RWPE2 (cell line): ENCODE measurements at regions not wholly inside any gene's neighbourhood (a gene's known extent, or its start where the extent isn't known, plus 50 kb on each side); places are given as distances from the start of the nearest gene placed in this dataset.

Experiments used
- ATAC-seq: fragments of 200-7000 bp; cut with Tn5 transposase; 3 replicates; pipeline ENCODE4 v1.9.1; 2021; ENCODE audit warnings: low read depth
- DNase-seq: peaks from one replicate; pipeline ENCODE4 v3.0.0-alpha.2; 2020; ENCODE audit warnings: low spot score
- H3K27ac ChIP-seq: fragments of 450-650 bp; 2 replicates; pipeline ENCODE4 v1.5.1; 2017; ENCODE audit warnings: mild to moderate bottlenecking; ENCODE audit not compliant: poor library complexity, severe bottlenecking
- H3K27me3 ChIP-seq: fragments of 250-450 bp; sonication (Bioruptor Pico); 2 replicates; pipeline ENCODE4 v1.5.1; 2021; ENCODE audit warnings: mild to moderate bottlenecking, moderate library complexity; ENCODE audit not compliant: insufficient read depth, poor library complexity, severe bottlenecking
- H3K36me3 ChIP-seq: fragments of 250-450 bp; sonication (Bioruptor Pico); 2 replicates; pipeline ENCODE4 v1.5.1; 2020; ENCODE audit warnings: low read depth, mild to moderate bottlenecking, moderate library complexity
- H3K4me1 ChIP-seq: fragments of 250-450 bp; sonication (Bioruptor Pico); 2 replicates; pipeline ENCODE4 v1.5.1; 2021; ENCODE audit warnings: mild to moderate bottlenecking, moderate library complexity; ENCODE audit not compliant: insufficient read depth, poor library complexity, severe bottlenecking
- H3K4me3 ChIP-seq: fragments of 250-450 bp; sonication (Bioruptor Pico); 2 replicates; pipeline ENCODE4 v1.5.1; 2021; ENCODE audit warnings: mild to moderate bottlenecking, moderate library complexity; ENCODE audit not compliant: severe bottlenecking
- H3K9me3 ChIP-seq: fragments of 250-450 bp; sonication (Bioruptor Pico); 2 replicates; pipeline ENCODE4 v1.5.1; 2021; ENCODE audit warnings: mild to moderate bottlenecking, moderate library complexity; ENCODE audit not compliant: severe bottlenecking
- TF ChIP-seq, protein P1 (sequence below): fragments of 450-650 bp; IDR thresholded peaks from one replicate; pipeline ENCODE4 v1.5.1; 2017; ENCODE audit warnings: mild to moderate bottlenecking, moderate library complexity; ENCODE audit not compliant: poor library complexity, severe bottlenecking

DNA sequence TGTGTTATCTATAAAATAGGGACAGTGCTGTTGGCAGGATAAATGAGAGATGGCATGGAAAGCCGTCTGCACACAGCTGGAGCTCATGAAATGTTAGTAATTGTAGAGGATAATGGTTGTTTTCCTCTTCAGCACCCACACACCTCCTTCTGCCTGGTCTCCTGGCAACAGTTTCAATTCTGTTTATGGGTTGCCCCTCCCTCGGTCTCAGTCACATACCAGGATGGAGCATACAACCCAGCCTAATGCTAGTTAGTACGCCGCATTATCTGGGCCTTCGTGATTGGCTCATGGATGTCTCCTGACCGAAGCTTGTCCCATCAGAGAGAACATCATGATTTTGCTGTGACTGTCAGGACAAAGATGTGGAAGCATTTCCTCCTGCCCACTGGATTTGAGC is 126.2 kb upstream of the WSCD1 start:
- no peaks in the 10 kb centered on the region for H3K36me3 ChIP-seq
- H3K9me3 ChIP-seq = no peaks in the 10 kb centered on the region
- no peak for DNase-seq
- no peak overlapping the region for H3K4me3 ChIP-seq
- TF ChIP-seq, protein P1, sequence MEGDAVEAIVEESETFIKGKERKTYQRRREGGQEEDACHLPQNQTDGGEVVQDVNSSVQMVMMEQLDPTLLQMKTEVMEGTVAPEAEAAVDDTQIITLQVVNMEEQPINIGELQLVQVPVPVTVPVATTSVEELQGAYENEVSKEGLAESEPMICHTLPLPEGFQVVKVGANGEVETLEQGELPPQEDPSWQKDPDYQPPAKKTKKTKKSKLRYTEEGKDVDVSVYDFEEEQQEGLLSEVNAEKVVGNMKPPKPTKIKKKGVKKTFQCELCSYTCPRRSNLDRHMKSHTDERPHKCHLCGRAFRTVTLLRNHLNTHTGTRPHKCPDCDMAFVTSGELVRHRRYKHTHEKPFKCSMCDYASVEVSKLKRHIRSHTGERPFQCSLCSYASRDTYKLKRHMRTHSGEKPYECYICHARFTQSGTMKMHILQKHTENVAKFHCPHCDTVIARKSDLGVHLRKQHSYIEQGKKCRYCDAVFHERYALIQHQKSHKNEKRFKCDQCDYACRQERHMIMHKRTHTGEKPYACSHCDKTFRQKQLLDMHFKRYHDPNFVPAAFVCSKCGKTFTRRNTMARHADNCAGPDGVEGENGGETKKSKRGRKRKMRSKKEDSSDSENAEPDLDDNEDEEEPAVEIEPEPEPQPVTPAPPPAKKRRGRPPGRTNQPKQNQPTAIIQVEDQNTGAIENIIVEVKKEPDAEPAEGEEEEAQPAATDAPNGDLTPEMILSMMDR = no peak
- peaks cover 9% of the 10 kb centered on the region for H3K27me3 ChIP-seq
- no peak for ATAC-seq
- no peaks in the 10 kb centered on the region for H3K4me1 ChIP-seq
- H3K27ac ChIP-seq = no peak overlapping the region

DNA sequence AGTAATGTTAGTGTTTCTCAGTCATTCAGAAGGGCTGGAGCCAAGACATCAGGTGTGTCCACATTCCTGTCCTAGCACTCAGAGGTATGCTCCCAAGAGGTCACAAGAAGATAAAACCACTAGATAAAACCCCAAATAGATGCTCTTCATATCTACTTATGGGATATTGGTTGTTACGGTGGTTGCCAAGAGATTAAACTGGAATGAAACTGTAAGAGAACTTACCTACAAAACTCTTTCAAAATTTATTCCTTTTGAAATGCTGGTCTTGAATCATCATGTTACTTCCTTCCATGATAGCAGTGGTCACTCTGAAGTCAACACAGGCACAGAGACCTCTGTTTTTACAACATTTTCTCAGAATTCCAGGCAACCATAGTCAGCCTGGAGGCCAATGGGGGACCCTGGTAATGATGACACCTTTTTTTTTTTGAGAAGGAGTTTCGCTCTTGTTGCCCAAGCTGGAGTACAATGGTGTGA is 122.4 kb upstream of the WSCD1 start:
- DNase-seq = no peak
- TF ChIP-seq, protein P1 = no peak
- no peak for ATAC-seq

DNA sequence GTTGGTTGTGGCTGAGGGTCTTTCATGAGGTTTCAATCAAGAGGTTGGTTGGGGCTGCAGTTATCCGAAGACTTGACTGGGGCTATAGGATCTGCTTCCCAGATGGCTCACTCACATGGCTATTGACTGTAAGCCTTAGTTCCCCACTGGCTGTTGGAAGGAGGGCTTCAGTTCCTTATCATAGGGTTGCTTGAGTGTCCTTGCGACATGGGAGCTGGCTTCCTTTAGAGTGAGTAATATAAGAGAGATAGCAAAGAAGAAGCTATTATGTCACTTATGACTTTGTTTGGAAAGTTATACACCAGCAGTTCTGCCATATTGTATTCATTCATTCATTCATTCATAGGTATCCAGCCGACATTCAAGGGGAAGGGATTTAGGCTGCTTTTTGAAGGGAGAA is 121.4 kb upstream of the WSCD1 start:
- TF ChIP-seq, protein P1 = no peak
- Histone ChIP-seq H3K27me3 (peaks cover 33% of the 10 kb centered on the region), H3K4me1 (no peaks in the 10 kb centered on the region), H3K36me3 (no peaks in the 10 kb centered on the region), H3K9me3 (no peaks in the 10 kb centered on the region), H3K27ac (no peak overlapping the region), H3K4me3 (no peak overlapping the region)
- no peak for DNase-seq
- ATAC-seq = no peak

More for the DNA sequence above, 122.4 kb upstream of the WSCD1 start:
- Histone ChIP-seq H3K27me3 (peaks cover 36% of the 10 kb centered on the region), H3K4me1 (no peaks in the 10 kb centered on the region), H3K9me3 (no peaks in the 10 kb centered on the region), H3K4me3 (no peak overlapping the region), H3K27ac (no peak overlapping the region), H3K36me3 (no peaks in the 10 kb centered on the region)

DNA sequence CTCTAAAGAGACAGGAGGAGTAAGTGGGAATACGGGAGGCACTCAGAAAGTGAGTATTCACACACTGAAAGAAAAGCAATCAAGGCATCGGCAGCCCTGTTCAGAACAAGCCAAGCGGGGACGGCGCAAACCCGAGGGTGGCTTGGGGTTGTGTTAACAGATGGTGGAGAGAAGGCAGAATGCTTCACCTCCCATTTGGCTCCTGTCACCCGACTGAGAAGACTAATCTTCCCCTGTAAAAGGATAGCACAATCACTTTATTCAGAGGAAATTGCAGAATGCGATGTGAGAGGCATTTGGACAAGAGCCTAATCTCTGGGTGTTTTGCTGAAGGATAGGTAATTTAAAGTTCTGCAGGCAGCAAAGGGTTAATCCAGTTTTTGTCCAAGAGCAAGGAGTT is 119.3 kb upstream of the WSCD1 start:
- ATAC-seq (no peak), DNase-seq (no peak)
- Histone ChIP-seq H3K27me3 (peaks cover 33% of the 10 kb centered on the region), H3K4me1 (no peaks in the 10 kb centered on the region), H3K9me3 (peaks cover 4% of the 10 kb centered on the region), H3K36me3 (no peaks in the 10 kb centered on the region), H3K4me3 (no peak overlapping the region), H3K27ac (no peak overlapping the region)
- TF ChIP-seq, protein P1 = no peak

DNA sequence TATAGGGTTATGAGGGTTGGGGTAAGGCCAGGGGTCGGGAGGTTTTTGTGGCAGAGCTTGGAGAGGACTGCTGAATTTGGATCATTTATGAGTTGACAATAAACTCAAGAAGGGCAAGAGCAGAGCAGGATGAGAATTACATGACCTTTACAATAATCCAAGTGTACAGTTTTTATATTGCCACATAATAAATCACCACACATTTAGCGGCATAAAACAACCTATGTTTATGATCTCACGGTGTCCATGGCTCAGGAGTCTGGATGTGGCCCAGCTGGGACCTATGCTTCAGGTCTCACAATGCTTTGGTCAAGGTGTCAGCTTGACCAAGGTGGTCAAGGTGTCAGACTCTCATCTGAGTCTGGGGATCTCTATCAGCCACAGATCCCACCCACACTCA is 118.3 kb upstream of the WSCD1 start:
- TF ChIP-seq, protein P1 = no peak
- no peak for ATAC-seq

More for the DNA sequence above, 118.3 kb upstream of the WSCD1 start:
- Histone ChIP-seq H3K9me3 (peaks cover 4% of the 10 kb centered on the region), H3K36me3 (no peaks in the 10 kb centered on the region), H3K4me1 (no peaks in the 10 kb centered on the region), H3K4me3 (no peak overlapping the region), H3K27me3 (peaks cover 33% of the 10 kb centered on the region), H3K27ac (no peak overlapping the region)
- DNase-seq = no peak
